Esophagus squamous epithelium (tissue), 4 donors: ENCODE measurements at regions not wholly inside any gene's neighbourhood (a gene's known extent, or its start where the extent isn't known, plus 50 kb on each side); places are given as distances from the start of the nearest gene placed in this dataset.

Experiments used
- CTCF ChIP-seq, 6 experiments: fragments of 450-650 bp in 4 of 6; fragments of 200-600 bp in 2 of 6; sonication (generic) in 2 of 6; IDR thresholded peaks; one replicate each; pipeline ENCODE4 v1.5.1; 2016 to 2019; ENCODE audit warnings: antibody characterized with exemption in 6 of 6, mild to moderate bottlenecking in 4 of 6, moderate library complexity in 4 of 6
- POLR2A ChIP-seq, 4 donors: fragments of 450-650 bp; IDR thresholded peaks; one replicate each; pipeline ENCODE4 v1.6.1; 2017; ENCODE audit warnings: antibody characterized with exemption in 4 of 4, mild to moderate bottlenecking in 4 of 4, moderate library complexity in 3 of 4

DNA sequence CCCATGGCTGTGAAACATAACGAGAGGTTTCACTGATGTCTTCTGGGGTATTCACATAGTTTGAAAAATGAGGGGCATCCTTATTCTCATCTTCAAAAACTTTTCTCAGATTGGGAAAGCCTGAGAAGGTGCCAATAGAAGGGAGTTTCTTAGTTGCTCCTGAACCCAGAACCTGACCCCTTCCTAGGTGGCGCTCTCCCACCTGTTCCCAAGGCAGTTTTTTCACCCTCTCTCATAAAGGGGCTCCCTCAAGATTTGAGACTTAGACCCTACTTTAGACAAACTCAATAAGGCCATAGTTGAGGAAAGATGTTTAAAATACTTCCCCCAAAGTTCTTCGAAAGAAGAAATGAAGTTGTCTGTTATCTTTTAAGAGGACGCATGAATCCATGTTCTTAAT, 142.2 kb downstream of the FGF9 start:
- TF ChIP-seq CTCF (IDR thresholded peaks at IDR 0.05) (no peak), POLR2A (IDR thresholded peaks at IDR 0.05) (no peak)
